WI38 (cell line): ENCODE measurements at regions not wholly inside any gene's neighbourhood (a gene's known extent, or its start where the extent isn't known, plus 50 kb on each side); places are given as distances from the start of the nearest gene placed in this dataset.

Source experiments
- H3K4me3 ChIP-seq: 2 replicates; pipeline ENCODE4 v1.5.1; 2011; ENCODE audit warnings: low read depth, mild to moderate bottlenecking, control low read depth, low read length
- TF ChIP-seq, protein P1 (sequence below): IDR thresholded peaks from 2 replicates; pipeline ENCODE4 v1.5.1; 2012; ENCODE audit warnings: low read depth, mild to moderate bottlenecking, control low read depth, low read length

DNA sequence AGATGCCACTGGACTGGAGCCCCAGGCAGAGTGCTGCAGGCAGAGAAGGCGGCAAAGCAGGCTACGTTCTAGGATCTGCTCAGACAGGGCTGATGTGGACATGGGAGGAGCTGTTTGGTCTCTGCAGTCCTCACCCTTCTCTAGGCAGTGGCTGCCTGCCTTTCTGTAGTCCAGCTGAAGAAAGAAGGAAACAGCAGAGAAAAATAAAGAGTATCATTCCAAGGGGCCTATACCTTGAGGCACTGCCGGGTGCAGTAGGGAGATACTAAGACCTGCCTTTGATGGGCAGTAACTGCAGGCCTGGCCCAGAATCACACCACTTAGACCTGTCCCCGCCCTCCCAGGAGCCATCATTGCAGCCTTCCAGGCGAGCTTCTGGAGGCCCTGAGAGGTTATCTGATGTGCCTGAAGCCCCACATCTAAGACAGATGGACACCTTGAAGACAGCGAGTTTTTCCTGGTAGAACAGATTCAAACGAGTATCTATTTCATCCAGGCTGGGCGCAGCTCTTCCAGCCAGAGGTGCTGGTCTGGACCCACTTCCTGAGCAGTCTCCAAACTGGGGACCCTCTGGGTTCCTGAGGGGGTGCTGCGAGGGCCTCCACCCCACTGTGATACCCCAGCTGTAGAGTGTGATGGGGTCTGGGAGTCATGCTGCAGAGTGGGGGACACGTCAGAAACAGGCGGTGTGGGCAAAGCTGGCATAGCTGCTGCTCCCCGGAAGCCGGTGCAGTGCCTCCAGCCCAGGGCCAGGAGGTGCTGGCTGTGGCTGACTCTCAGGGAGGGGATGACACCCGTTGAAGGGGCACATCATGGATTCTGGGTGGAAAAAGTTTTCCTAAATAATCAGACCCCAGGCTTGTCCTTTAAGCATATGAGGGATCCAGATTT is 87.3 kb upstream of the OTOS start:
- TF ChIP-seq, protein P1, sequence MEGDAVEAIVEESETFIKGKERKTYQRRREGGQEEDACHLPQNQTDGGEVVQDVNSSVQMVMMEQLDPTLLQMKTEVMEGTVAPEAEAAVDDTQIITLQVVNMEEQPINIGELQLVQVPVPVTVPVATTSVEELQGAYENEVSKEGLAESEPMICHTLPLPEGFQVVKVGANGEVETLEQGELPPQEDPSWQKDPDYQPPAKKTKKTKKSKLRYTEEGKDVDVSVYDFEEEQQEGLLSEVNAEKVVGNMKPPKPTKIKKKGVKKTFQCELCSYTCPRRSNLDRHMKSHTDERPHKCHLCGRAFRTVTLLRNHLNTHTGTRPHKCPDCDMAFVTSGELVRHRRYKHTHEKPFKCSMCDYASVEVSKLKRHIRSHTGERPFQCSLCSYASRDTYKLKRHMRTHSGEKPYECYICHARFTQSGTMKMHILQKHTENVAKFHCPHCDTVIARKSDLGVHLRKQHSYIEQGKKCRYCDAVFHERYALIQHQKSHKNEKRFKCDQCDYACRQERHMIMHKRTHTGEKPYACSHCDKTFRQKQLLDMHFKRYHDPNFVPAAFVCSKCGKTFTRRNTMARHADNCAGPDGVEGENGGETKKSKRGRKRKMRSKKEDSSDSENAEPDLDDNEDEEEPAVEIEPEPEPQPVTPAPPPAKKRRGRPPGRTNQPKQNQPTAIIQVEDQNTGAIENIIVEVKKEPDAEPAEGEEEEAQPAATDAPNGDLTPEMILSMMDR = no peak
- no peak overlapping the region for H3K4me3 ChIP-seq

DNA sequence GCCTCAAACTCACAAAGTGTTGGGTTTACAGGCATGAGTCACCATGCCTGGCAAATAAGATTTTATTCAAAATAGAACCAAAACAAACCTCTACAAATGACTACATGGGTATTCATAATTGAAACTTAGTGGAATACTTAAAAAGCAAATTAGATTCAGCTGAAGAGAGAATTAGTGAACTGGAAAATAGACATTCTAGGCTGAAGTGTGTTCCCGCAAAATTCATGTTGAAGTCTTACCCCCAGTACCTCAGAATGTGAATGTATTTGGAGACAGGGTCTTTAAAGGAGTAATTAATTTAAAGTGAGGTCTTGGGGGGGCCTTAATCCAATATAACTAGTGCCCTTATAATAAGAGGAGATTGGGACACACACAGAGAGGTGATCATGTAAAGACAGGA is 88.5 kb upstream of the OTOS start:
- H3K4me3 ChIP-seq = no peak overlapping the region
- TF ChIP-seq, protein P1 = no peak

DNA sequence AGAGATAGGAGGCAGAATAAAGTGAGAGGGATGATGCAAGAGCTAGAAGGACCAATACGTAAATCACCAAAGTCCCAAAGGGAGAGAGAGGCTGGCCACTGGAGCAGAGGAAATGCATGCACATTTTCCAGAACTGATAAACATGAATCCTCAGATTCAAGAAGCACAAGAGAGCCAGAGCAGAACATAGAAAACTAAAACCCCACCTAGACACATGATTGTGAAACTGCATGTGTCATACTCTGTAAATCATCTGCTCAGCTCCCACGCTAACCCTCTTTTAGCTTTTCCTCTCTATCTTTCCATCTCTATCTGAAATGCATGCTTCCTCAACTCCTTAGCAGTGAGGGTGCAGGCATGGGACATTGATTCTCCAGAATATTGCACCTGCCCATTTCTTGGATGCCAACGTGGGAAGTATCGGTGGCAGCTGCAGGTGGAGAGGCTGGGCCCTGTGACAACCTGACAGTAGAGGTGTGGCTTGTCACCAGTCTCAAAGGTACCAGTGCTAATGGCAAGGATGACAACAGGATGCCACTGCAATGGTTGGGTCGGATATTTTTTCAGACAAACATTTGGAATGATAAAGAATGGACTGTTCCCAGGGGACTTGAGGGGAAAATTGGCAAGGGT is 89.3 kb upstream of the OTOS start:
- TF ChIP-seq, protein P1 = no peak
- H3K4me3 ChIP-seq = no peak overlapping the region

DNA sequence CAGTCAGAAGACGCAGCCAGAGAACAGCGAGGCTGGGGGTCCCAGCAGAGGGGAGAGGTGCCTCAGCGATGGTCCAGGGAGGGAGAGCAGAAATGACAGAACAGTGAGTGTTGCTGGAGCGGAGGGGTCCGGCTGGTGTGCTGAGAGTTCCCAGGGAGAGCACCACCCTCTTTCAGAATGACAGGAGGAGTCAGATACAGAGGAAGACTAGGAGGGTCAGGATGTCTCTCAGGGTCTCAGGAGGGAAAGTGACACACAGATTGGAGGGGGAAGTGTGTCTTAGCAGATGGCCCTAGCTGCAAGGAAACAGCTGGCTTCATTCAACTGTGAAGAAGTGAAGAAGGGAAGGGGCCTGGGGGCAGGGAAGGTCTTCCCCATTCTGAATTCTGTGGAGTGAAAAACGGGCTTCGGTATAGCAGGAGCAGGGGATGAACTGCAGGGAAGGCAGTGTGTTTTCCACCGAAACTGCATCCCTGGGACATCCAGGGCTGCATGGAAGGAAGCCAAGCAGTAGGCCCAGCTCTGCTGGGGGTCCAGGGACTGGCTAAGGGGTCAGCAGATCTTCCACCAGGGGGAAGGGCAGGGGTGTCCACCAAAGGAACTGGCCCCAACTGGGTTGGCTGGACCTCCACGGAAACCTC is 90.0 kb upstream of the OTOS start:
- TF ChIP-seq, protein P1 = no peak

DNA sequence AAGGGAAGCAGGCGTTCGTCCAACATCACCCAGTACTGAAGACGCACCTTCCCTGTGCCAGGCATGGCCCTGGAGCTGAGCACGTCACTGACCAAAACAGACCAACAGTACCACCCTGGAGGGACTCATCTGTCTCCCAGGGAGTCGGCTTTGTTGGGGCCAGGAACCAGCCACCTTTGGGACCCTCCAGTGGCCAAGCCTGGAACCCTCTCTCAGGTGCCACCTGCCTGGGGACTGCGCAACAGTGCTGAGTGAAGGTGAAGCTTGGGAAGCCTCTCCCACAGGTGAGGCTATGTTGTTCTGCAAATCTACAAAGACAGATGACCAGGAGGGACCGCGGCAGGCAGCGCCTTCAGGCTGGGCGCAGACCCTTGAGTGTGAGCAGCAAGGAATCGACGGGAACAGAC is 91.4 kb upstream of the OTOS start:
- TF ChIP-seq, protein P1 = no peak
- H3K4me3 ChIP-seq = no peak overlapping the region

More for the DNA sequence above, 90.0 kb upstream of the OTOS start:
- H3K4me3 ChIP-seq = no peak overlapping the region

DNA sequence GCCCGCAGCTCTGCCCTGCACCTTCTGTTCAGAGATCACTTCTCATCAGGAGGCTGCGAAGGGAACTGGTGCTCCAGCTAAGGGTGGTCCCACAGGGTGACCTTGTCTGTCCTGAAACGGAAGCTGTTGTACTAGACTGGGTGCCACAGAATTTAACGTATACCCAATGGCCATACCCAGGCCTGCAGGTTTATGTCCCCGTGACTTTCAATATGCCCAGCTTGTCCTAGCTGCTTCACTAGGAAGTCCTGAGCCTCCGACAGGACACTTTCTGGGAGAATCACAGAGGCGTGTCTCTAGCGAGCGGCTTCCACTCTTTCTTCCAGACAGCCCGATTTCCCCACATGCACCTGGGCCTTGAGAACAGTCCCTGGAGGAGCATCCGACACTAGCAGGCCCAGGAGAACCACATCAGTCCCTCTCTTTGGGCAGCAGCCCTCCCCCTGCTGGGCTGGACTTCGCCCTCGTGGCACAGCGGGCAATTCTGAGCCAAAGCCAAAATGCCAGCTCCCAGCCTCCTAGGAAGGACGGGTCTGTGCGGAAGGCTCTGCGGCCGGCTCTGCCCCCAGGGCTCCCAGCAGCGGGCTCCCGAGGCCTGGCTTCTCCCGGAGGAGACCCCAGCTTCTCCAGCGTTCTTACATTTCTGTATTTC is 91.9 kb upstream of the OTOS start:
- H3K4me3 ChIP-seq = no peak overlapping the region
- TF ChIP-seq, protein P1 = no peak
